IPS-NIHi7 (cell line): ENCODE measurements at regions not wholly inside any gene's neighbourhood (a gene's known extent, or its start where the extent isn't known, plus 50 kb on each side); places are given as distances from the start of the nearest gene placed in this dataset.
A peak's percentile ranks its signal among the peaks of the same experiment; 100 is the strongest.

Source experiments
- DNase-seq: peaks from one replicate; pipeline ENCODE4 v3.0.0; 2012; ENCODE audit warnings: mixed read lengths; ENCODE audit errors: extremely low spot score

GRCh38 chr18:55849391-55849790 is 261.4 kb upstream of the TCF4 start:
- no peak for DNase-seq

GRCh38 chr18:55847960-55848359 is 260.0 kb upstream of the TCF4 start:
- DNase-seq, result no peak

DNA sequence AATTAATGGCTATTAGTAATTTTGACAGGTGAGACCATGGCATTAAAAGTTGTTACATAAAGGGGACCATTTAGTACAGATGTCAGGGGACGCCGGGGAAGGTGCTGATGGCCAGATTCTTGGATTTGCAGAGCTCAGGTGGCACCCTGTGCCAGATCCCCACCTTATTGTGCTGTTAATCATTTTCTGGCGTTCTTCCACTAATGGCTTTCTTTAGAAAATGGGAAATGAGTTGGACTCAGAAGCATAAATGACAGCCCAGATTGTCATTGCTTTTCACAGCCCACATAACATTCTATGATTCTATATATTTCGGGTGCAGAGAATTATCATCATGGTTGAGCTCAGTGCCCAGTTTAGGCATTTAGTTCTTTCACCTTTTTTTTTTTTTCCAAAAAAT is 257.2 kb upstream of the TCF4 start:
- DNase-seq, result no peak

DNA sequence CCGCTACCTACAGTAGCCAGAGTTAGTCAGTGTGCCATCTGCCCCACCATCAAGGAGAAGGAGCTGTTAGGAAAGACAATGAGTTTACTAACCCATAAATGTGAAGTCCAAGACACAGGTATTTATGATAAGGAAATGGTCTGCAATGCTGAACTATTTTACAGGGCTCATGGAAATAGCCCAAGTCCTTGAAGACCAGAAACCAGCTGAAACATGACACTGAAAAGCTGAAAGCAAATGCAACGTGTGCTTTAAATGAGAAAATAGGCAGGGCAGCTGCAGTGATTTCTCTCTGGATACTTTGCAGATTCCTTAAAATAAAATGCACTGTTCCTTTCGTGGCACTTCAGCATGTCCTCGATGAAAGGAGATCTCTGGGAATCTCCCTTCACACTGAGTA is 256.4 kb upstream of the TCF4 start:
- no peak for DNase-seq

- no peak for DNase-seq
These were observed 253.3 kb upstream of the TCF4 start for GRCh38 chr18:55841314-55841713.

DNA sequence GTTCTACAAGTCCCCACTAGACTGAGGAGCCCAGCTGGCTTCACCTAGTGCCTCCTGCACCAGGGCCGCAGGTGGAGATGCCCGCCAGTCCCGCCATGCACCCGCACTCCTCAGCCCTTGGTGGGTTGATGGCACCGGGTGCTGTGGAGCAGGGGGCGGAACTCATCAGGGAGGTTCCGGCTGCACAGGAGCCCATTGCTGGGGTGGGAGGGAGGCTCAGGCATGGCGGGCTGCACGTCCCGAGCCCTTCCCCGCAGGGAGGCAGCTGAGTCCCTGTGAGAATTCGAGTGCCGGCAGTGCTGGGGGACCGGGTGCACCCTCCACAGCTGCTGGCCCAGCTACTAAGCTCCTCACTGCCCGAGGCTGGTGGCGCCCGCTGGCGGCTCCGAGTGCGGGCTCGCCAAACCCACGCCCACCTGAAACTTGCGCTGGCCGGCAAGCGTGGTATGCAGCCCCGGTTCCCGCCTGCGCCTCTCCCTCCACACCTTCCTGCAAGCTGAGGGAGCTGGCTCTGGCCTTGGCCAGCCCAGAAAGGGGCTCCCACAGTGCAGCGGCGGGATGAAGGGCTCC is 252.7 kb upstream of the TCF4 start:
- DNase-seq, result no peak

GRCh38 chr18:55839343-55839742 is 251.4 kb upstream of the TCF4 start:
- no peak for DNase-seq

- DNase-seq, result peak; percentile 18
These were observed 250.8 kb upstream of the TCF4 start for GRCh38 chr18:55838841-55839240.

GRCh38 chr18:55838319-55838718 is 250.3 kb upstream of the TCF4 start:
- DNase-seq, result no peak

DNA sequence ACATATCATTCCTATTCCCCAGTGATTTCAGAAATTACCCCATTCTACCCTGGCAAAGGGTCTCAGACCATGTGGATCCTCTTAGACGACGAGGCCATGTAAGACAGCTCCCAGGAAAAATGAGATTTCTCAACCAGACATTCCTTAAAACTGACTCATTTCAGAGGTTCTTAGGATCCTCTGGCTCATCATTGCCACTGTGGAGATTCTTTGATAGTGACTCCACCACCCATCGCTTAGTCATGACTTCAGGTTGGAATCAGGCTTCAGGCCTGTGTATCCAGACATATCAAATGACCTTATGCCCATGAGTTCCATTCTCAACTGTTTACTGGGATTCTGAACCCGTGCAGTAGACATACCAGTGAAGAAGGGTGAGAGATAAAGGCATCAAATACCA is 245.6 kb upstream of the TCF4 start:
- DNase-seq, result peak; percentile 17

DNA sequence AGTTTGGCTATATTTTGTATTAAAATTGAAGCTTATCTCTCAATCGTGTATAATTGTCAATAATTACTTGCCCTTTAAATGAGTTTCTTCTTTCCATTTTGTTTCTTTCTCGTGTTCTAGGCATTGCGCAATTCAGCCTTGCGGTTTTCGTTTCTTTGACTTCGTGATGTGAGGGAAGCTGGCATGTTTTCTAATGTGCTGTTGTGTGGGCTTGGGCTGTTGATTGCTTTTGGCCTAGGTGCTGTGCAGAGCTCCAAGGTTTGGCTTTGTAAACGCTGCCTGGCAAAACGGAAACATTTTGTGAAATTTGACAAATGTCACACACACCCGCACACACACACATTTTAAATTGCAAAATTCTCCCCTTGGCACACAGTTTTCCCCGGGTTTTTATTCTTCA is 242.6 kb upstream of the TCF4 start:
- DNase-seq, result no peak

GRCh38 chr18:55821219-55821618 is 233.2 kb upstream of the TCF4 start:
- DNase-seq, result no peak

GRCh38 chr18:55819448-55819847 is 231.5 kb upstream of the TCF4 start:
- DNase-seq, result no peak

- no peak for DNase-seq
These were observed 230.3 kb upstream of the TCF4 start for GRCh38 chr18:55818284-55818683.

GRCh38 chr18:55811925-55812324 is 223.9 kb upstream of the TCF4 start:
- DNase-seq, result no peak

DNA sequence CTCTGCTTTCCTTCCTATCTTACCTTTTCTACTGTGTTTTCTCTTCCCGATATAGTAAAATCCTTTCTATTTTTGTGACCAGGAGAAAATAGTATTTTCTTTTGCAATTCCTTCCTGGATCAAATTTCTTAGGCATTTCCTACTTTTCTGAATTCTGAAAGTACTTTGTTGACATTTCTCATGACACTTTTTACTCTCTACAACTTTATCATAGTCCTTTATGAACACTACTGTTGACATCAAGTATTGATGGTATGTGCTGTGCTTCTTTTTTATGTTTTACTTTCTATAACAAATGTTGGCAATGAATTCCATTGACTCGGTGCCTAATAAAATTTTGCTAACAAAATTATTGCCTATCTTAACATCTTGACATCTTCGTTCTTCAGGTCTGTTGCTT is 217.7 kb upstream of the TCF4 start:
- DNase-seq, result no peak

DNA sequence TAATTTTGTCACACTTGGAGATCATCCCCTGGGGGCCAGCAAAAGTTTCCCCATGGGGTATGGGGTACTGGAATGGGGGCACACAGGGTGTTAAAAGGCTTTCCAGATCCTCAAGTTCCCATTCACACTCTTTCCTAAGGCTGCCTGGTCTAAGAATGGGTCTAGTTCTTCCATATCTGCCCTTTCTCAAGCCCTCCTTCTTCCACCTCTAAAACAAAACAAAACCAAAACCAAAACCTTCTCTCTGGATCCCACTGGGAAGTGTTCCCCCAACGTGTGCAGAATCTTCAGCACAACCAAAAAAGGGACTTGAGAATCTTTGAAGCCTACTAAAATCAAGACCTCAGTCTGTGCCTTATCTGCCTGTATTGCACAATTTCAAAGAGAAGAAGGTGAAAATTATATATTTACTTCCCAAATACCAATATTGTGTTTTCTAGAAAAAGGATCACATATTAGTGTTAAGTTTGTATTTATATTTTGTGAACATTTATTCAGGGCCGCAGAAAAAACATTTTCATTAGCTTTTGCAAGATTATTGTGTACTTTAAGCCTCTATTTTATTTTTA is 207.2 kb upstream of the TCF4 start:
- no peak for DNase-seq

- DNase-seq, result no peak
These were observed 206.5 kb upstream of the TCF4 start for GRCh38 chr18:55794288-55795052.

- DNase-seq, result no peak
These were observed 202.3 kb upstream of the TCF4 start for GRCh38 chr18:55790296-55790695.

- DNase-seq, result no peak
These were observed 199.6 kb upstream of the TCF4 start for GRCh38 chr18:55787536-55788073.

DNA sequence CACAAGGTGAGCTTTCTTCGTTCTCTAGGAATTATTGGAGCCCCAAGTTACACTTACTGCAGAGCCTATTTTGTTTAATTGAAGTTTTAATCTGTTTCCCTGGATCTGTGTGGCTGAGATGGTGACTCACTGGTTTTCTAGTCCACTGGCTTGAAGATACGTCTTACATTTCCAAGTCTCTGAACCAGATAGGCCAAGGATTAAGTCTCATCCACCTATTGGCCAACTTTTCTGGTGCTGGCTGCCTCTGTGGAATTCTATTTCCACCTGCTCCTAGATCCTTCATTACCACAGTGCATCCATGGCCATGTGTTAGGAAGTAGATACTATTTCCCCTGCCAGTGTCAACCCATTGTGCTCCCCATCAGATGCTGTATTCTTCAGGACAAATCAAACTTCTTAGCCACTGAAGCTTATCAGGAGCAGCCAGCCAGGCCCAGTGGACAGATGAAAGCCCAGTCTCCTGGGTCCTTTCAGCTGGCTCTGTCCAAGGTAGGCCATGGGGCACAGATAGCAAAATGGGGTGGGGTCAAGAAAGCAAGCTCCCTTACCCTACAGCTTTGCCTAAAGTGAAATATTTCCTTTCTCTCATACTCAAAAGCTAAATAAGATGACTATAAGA is 198.8 kb upstream of the TCF4 start:
- DNase-seq, result no peak

GRCh38 chr18:55783921-55784320 is 195.9 kb upstream of the TCF4 start:
- no peak for DNase-seq

GRCh38 chr18:55781481-55781957 is 193.5 kb upstream of the TCF4 start:
- peak; percentile 72 for DNase-seq
